ENCODE measurements at regions not wholly inside any gene's neighbourhood (a gene's known extent, or its start where the extent isn't known, plus 50 kb on each side); places are given as distances from the start of the nearest gene placed in this dataset.

DNA sequence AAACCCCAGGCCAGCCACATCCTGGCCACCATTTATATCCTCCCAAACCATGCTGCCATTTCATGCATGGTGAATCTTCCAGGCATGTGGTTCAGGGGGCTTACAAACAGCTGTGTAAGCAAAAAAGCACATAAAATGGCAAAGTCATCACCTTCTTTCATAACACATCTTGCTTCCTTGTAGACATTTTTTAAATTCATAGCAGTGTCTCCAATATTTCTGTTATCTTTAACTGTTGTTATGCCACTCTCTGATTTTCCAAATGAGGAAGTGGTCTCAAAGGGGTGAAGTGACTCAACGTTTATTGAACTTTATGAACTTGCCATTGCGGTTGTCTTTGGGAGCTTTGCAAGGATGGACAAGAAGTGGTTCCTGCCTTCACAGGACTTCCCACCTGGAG, 264.4 kb downstream of the MEX3B start:
- TF ChIP-seq, protein P1, sequence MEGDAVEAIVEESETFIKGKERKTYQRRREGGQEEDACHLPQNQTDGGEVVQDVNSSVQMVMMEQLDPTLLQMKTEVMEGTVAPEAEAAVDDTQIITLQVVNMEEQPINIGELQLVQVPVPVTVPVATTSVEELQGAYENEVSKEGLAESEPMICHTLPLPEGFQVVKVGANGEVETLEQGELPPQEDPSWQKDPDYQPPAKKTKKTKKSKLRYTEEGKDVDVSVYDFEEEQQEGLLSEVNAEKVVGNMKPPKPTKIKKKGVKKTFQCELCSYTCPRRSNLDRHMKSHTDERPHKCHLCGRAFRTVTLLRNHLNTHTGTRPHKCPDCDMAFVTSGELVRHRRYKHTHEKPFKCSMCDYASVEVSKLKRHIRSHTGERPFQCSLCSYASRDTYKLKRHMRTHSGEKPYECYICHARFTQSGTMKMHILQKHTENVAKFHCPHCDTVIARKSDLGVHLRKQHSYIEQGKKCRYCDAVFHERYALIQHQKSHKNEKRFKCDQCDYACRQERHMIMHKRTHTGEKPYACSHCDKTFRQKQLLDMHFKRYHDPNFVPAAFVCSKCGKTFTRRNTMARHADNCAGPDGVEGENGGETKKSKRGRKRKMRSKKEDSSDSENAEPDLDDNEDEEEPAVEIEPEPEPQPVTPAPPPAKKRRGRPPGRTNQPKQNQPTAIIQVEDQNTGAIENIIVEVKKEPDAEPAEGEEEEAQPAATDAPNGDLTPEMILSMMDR (IDR thresholded peaks at IDR 0.05), result no peak
- no peak for TF ChIP-seq ESRRA (CRISPR knock-in tag; IDR thresholded peaks at IDR 0.05; ENCODE audit: borderline replicate concordance)
- TF ChIP-seq, protein P2, sequence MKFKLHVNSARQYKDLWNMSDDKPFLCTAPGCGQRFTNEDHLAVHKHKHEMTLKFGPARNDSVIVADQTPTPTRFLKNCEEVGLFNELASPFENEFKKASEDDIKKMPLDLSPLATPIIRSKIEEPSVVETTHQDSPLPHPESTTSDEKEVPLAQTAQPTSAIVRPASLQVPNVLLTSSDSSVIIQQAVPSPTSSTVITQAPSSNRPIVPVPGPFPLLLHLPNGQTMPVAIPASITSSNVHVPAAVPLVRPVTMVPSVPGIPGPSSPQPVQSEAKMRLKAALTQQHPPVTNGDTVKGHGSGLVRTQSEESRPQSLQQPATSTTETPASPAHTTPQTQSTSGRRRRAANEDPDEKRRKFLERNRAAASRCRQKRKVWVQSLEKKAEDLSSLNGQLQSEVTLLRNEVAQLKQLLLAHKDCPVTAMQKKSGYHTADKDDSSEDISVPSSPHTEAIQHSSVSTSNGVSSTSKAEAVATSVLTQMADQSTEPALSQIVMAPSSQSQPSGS (CRISPR knock-in tag; IDR thresholded peaks at IDR 0.05; ENCODE audit: borderline replicate concordance, low read depth), result no peak
